Suprapubic skin (tissue), 4 donors: ENCODE measurements at regions not wholly inside any gene's neighbourhood (a gene's known extent, or its start where the extent isn't known, plus 50 kb on each side); places are given as distances from the start of the nearest gene placed in this dataset.

Experiments
- EP300 ChIP-seq: sonication (generic); formaldehyde crosslinking; IDR thresholded peaks from one replicate; pipeline ENCODE4 v1.6.1; 2017; ENCODE audit warnings: antibody characterized with exemption
- POLR2A ChIP-seq, 2 donors: fragments of 450-650 bp; IDR thresholded peaks; one replicate each; pipeline ENCODE4 v1.6.1; 2017; ENCODE audit warnings: antibody characterized with exemption in 2 of 2, mild to moderate bottlenecking in 2 of 2, moderate library complexity in 2 of 2
- POLR2AphosphoS5 ChIP-seq, 3 donors: sonication (generic); formaldehyde crosslinking; IDR thresholded peaks; one replicate each; pipeline ENCODE4 v1.6.1; 2017; ENCODE audit warnings: antibody characterized with exemption in 3 of 3
- TF ChIP-seq, protein P1 (sequence below), 2 donors: fragments of 200-600 bp in 1 of 2; fragments of 450-650 bp in 1 of 2; sonication (generic) in 1 of 2; IDR thresholded peaks; one replicate each; pipeline ENCODE4 v1.5.1; 2016 to 2019; ENCODE audit warnings: antibody characterized with exemption in 2 of 2, mild to moderate bottlenecking in 1 of 2, moderate library complexity in 1 of 2

DNA sequence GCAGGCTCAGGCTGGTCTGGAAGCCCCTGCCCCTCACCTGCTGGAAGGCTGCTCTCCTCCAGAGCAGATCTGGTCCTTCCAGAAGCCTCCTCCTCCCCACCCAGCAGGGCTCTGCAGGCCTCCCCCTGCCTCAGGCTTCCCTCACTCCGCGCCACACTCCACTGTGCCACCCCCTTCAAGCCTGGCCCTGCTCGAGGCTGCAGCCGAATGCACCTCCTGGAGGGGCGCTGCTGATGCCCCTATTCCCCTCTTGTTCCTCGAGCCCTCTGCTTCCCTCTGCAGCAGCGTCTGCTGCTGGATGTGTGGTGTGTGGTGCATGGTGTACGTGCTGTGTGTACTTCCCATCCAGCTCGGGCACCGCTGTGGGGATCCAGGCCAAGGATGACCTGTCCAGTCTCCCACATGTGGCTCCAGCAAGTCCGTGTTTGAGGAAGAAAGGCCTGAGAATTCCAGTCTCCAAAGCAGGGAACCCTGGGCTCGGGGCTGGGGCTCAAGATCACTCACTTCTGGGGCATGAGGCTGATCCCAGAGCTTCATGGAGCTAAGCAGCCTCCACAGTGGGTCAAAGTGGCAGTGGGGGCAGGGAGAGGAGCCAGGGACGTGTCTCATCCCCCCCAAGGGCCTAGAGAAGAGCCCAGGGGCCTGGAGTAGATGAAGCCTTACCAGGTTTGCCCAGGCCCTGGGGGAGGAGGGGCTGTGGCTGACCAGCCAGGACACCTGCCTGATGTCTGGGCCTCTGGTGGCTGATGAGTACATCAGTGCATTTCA is 136.0 kb upstream of the C14orf180 start:
- no peak for TF ChIP-seq POLR2AphosphoS5 (IDR thresholded peaks at IDR 0.05)
- TF ChIP-seq, protein P1, sequence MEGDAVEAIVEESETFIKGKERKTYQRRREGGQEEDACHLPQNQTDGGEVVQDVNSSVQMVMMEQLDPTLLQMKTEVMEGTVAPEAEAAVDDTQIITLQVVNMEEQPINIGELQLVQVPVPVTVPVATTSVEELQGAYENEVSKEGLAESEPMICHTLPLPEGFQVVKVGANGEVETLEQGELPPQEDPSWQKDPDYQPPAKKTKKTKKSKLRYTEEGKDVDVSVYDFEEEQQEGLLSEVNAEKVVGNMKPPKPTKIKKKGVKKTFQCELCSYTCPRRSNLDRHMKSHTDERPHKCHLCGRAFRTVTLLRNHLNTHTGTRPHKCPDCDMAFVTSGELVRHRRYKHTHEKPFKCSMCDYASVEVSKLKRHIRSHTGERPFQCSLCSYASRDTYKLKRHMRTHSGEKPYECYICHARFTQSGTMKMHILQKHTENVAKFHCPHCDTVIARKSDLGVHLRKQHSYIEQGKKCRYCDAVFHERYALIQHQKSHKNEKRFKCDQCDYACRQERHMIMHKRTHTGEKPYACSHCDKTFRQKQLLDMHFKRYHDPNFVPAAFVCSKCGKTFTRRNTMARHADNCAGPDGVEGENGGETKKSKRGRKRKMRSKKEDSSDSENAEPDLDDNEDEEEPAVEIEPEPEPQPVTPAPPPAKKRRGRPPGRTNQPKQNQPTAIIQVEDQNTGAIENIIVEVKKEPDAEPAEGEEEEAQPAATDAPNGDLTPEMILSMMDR (IDR thresholded peaks at IDR 0.05), result no peak
- TF ChIP-seq POLR2A (IDR thresholded peaks at IDR 0.05), result no peak
- no peak for TF ChIP-seq EP300
